ENCODE measurements at regions not wholly inside any gene's neighbourhood (a gene's known extent, or its start where the extent isn't known, plus 50 kb on each side); places are given as distances from the start of the nearest gene placed in this dataset.

DNA sequence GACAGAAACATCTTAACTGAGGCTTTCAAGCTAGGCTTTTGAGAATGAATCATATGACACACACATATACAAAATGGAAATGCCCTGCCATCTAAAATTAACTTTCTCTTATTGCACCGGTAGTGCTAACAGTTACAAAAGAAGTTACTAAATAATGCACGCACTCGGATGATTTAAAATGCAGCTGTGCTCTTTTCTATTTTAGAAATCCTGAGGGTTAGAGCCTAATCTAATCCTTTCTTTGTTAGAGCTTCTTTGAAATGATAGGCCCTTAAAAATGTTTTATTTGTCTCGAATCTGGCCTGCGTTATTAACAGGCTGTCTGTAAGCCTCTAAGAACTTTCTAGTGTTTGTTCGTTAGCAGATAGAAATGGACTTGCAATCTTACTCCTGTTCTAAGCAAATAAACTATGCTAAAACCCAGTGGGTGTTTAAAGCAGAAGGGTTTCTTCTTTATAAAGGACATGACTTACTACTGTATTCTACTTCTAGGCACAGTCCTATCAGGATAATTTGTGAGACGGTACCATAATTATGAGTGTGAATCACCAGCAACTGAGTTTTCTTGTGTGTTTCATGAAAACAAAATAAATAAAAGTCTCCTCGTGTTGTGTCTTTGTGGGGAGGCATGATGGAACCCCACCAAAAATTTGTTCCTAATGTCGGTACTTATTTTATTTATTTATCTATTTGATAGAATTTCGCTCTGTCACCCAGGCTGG lies 69.2 kb upstream of the MYO10 start:
- TF ChIP-seq, protein P1, sequence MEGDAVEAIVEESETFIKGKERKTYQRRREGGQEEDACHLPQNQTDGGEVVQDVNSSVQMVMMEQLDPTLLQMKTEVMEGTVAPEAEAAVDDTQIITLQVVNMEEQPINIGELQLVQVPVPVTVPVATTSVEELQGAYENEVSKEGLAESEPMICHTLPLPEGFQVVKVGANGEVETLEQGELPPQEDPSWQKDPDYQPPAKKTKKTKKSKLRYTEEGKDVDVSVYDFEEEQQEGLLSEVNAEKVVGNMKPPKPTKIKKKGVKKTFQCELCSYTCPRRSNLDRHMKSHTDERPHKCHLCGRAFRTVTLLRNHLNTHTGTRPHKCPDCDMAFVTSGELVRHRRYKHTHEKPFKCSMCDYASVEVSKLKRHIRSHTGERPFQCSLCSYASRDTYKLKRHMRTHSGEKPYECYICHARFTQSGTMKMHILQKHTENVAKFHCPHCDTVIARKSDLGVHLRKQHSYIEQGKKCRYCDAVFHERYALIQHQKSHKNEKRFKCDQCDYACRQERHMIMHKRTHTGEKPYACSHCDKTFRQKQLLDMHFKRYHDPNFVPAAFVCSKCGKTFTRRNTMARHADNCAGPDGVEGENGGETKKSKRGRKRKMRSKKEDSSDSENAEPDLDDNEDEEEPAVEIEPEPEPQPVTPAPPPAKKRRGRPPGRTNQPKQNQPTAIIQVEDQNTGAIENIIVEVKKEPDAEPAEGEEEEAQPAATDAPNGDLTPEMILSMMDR (IDR thresholded peaks at IDR 0.05) = no peak
- TF ChIP-seq POLR2A (IDR thresholded peaks at IDR 0.05) (no peak), EP300 (IDR thresholded peaks at IDR 0.05) (no peak)

All from gastroesophageal sphincter (tissue), 3 donors.